ELR (cell line): ENCODE measurements at regions not wholly inside any gene's neighbourhood (a gene's known extent, or its start where the extent isn't known, plus 50 kb on each side); places are given as distances from the start of the nearest gene placed in this dataset.
A peak's percentile ranks its signal among the peaks of the same experiment; 100 is the strongest.

Source experiments
- DNase-seq: peaks from one replicate; pipeline ENCODE4 v3.0.0-alpha.2; 2015; ENCODE audit warnings: low read depth

GRCh38 chr3:72258361-72259141, 473.6 kb upstream of the PROK2 start:
- DNase-seq: no peak

DNA sequence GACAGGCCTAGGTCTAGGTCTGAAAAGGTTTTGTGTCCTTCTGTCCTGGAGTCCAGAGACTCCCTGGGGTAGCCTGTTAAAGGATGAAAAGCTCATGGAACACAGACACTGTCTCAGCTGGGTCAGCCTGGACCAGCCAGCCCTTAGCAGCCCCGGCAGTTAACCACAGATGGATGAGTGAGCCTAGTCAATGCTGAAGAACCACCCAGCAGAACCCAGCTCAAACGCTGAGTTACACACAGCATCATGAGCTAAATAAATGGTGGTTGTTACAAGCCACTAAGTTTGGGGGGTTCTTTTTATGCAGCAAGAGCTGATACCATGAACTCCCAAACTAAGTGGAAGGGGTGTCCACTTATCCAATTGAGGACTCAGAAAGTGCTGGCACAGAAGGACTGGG, 472.8 kb upstream of the PROK2 start:
- no peak for DNase-seq

DNA sequence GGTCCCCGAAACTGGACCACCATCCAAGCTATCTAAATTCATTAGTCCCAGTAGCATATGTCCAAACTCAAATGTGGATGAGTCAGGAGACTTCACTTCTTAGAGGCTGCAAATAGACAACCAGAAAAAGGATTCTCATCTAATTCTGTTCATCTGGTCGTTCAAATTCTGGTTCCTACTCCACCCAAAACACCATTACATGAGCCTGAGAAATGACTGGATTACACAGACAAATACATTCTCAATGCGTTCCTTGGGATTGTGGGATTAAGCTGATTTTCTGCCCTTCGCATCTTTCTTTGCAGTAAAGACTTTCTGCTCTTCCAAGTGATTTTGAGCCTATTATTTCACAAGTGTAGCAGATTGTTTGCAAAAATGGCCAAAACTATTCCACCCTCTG, 472.3 kb upstream of the PROK2 start:
- DNase-seq: no peak

GRCh38 chr3:72256716-72257115, 471.8 kb upstream of the PROK2 start:
- DNase-seq: no peak

GRCh38 chr3:72255791-72256559, 471.0 kb upstream of the PROK2 start:
- no peak for DNase-seq

DNA sequence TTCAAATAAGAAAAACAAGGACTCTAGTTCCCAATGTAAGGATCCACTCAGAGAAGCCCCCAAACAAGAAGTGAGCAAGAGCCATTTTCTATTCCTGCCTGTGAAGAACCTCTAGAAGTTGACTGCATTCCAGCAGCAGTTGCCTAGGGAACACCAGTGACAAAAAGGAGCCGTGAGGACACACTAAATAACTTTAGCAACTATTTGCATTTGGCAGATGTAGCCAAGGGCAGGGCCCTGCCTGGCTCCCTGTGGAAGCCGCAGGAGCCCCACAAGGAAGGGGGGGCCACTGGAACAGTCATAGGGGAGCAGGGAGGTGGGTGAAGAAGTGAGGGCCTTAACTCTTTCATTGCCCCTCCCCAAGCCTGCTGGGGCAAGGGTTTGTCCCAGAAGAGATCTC, 470.2 kb upstream of the PROK2 start:
- no peak for DNase-seq

DNA sequence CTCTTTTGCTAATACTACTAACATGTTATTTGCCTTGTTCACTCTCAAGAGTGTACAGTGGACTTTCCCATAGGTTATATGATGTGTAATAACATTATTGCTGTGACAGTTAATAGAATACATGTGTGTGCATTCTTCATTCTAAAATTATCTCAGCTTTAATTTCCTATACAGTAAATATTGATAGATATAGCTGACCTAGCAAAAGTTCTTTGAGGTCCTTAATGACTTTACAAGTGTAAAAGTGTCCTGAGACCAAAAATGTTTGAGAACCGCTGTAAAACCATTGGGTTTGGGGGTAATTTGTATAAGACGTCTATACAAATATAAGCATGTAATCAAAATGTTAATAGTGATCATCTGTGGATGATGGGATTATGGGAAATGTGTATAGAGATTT, 469.5 kb upstream of the PROK2 start:
- no peak for DNase-seq

DNA sequence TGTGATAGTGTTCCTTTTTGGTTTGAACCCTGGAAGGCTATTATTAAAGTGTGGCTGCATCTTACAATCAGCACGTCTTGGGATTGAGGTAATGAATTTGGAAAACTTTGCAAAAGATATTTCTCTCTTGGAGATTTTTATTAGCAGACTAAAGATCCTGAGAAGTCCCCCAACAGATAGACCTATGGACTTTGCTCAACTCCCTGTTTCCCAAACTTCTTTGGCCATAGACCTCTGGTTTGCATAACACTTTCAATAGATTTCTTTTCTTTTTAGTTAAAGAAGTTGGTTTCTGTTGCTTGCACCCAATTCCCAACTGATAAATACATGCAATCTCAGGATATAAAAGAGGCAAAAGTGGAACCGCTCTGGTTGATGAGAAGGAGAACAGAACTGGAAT, 465.8 kb upstream of the PROK2 start:
- no peak for DNase-seq

GRCh38 chr3:72248869-72249268, 463.9 kb upstream of the PROK2 start:
- no peak for DNase-seq

DNA sequence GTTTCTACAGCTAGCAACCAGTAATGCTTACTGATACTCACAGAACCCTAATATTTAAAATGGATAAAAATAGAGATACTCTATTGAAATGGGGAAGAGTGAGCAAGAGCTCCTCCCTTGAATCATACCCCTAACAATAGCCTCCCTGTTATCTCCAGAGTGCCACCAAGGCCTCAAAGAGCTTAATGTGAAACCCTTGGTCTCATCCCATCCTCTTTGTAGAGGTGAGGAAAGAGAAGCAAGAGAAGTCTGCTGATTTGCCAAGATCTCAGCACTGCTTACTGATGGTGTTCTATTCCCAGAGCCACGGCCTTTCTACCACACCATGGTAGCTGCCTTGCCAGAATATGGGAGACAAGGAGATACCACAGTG, 463.4 kb upstream of the PROK2 start:
- no peak for DNase-seq

DNA sequence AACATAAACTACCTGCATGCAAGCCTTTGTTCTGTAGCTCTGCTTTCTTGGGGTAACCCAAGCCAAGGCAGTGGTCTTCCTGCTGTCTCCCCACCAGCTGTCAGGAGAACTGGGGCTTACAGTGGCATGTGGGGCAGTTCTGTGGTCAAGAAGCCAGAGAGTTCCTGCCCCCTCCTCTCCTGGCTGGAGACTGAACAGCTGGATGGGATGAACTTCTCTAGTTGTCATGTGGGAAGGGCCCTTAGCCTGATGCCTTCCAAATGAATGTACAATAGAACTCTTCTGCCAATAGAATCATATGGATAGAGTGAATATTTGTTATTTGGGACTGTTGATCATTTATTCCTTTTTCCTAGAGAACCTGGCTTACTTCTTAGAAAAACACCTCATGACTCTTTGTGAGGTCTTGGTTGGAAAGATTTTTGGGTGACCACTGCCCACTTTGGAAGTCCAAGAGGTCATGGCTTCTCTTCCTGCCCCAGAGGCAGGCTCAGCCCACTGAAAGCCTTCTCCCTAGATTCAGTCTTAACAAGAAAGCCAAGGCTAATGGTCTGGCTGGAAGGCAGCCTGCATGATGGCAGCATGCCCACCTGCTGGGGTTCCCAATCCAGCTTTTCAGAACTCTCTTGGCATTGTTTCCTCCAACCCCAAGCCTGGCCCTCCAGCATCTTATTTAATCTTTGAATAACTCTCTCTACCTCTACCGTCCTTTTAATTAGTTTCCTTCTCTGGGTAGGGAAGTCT, 462.9 kb upstream of the PROK2 start:
- DNase-seq: no peak

- no peak for DNase-seq
Observed at GRCh38 chr3:72247126-72247525, 462.2 kb upstream of the PROK2 start.

GRCh38 chr3:72246685-72247084, 461.7 kb upstream of the PROK2 start:
- no peak for DNase-seq

DNA sequence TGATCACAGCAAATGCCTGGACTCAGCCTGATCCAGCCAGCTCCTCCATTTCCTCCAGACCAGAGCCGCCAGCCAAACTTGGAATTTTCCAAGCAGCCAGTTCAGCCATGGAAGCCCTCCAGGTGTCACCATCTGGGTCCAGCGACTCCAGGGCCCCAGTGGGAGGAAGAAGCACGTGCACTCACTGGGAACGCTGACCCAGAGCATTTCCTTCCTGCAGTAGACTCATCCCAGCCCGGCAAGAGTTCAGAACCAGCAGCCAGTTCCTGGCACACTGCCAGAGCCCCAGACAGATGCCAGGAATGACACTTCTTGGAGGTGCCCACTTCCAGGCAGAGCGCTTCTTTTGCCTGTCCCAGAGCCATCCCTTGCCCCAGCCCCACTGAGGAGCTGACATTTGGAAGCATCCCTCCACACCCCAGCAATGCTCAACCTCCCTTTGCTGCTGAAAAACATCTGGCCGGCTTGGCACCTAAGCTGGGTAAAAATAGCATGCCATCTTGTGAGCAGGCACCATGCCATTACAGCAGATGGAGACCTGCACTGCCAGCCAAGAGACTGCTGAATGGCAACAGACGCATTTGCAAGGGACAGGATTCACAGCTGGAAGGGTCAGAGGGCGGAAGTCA, 460.3 kb upstream of the PROK2 start:
- DNase-seq: no peak

- DNase-seq: no peak
Observed at GRCh38 chr3:72244396-72244795, 459.4 kb upstream of the PROK2 start.

DNA sequence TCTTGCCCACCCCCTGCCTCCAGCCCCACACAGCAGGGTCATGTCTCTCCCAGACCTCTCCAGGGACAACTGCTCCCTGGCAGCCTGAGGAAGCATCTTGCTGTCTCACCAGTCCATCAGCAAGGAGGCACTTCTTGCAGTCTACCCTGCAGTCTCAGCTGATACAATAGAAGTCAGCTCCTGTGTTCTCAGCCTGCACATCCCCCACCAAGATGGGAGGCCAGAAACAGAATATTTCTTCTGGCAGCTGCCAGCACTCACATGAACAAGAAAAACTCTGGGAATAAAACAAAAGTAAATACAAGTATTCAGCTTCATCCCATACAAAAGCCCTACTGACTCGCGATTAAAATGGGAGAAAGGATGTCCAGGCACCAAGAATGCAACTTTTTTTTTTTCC, 457.4 kb upstream of the PROK2 start:
- no peak for DNase-seq

- DNase-seq: no peak
Observed at GRCh38 chr3:72241525-72241924, 456.6 kb upstream of the PROK2 start.

- no peak for DNase-seq
Observed at GRCh38 chr3:72240531-72240930, 455.6 kb upstream of the PROK2 start.

GRCh38 chr3:72238801-72239200, 453.9 kb upstream of the PROK2 start:
- no peak for DNase-seq

- DNase-seq: no peak
Observed at GRCh38 chr3:72238010-72238691, 453.2 kb upstream of the PROK2 start.

DNA sequence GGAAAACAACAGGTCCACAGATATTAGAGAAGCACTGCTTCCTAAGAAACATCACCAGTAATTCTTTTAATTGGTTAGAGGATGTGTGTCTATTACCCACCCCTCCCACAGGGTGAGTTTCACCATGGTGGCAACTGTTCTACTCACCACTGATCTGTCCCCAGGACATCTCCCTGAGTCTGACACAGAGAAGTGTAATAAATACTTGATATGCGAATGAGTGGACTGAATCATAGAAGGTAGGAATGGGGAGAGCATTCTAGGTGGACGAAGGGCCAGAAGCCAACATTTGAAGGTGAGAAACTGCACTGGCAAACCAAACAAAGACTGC, 452.7 kb upstream of the PROK2 start:
- DNase-seq: no peak

DNA sequence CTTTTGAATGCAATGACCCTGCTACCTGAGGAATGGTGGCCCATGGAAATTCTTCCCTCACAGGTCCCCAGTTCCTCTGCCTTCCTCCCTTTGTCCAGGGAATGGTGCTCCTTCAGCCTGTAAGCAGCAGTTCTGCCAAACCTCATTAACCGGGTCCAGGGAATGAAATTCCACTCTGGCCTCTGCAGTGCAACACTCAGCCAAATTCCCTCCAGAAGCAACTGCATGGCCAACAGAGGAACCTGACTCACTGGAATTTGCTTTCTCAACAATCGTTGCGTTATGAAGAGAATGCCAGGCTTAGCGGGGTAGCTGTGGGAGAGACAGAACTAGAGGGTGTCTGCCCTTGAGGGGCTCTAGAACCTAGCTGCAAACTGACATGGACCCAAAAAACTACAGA, 449.4 kb upstream of the PROK2 start:
- DNase-seq: peak; percentile 10
